HepG2 (cell line): ENCODE measurements at regions not wholly inside any gene's neighbourhood (a gene's known extent, or its start where the extent isn't known, plus 50 kb on each side); places are given as distances from the start of the nearest gene placed in this dataset.

Experiments
- ATAC-seq: fragments of 200-7000 bp; cut with Tn5 transposase; 3 replicates; pipeline ENCODE4 v1.9.1; 2020; ENCODE audit warnings: mild to moderate bottlenecking, moderate library complexity
- BruUV-seq: library from RNA; stranded (reverse); fragments of 400-500 nt; replicated peaks from 2 replicates; lab custom pipeline; 2021; lab: Mats Ljungman, UMichigan
- CTCF ChIA-PET: fragments of 300-600 bp; formaldehyde crosslinking; extraction: SDS; loops from one replicate; lab custom pipeline; 2021; ENCODE audit warnings: low total read pairs, inconsistent platforms, low intra/inter-chr PET ratio; lab: Yijun Ruan, JAX
- POLR2A ChIA-PET: fragments of 350-600 bp; sonication (Branson Sonifier 250); formaldehyde crosslinking; loops from one replicate; lab custom pipeline; 2020; ENCODE audit warnings: antibody characterized with exemption, inconsistent platforms; lab: Yijun Ruan, JAX
- DNase-seq: peaks from one replicate; pipeline ENCODE4 v3.0.0-alpha.2; 2015; ENCODE audit warnings: low spot score
- FAIRE-seq: peaks from 3 replicates; lab custom pipeline; 2011; peaks lifted over from hg19 to GRCh38; lab: Jason Lieb, UNC
- H2AFZ ChIP-seq: one replicate; pipeline ENCODE4 v1.6.1; 2011; ENCODE audit warnings: low read length, inconsistent platforms
- H3K27ac ChIP-seq: fragments of 300-600 bp; 3 replicates; pipeline ENCODE4 v1.8.0; 2011; ENCODE audit warnings: mixed run types, mild to moderate bottlenecking, mixed read lengths, low read length, inconsistent platforms; ENCODE audit not compliant: insufficient read depth; ENCODE audit errors: extremely low read length
- H3K27me3 ChIP-seq, 2 experiments: fragments of 200-600 bp in 1 of 2; 2 replicates in 1 of 2; 3 replicates in 1 of 2; pipeline versions ENCODE4 v1.6.0 to v1.8.0; 2011; ENCODE audit warnings: low read length in 2 of 2, mild to moderate bottlenecking in 2 of 2, moderate library complexity in 2 of 2, inconsistent platforms in 1 of 2; ENCODE audit not compliant: insufficient read depth in 2 of 2, control insufficient read depth in 1 of 2
- H3K36me3 ChIP-seq, 2 experiments: fragments of 200-600 bp in 1 of 2; replicated peaks in 1 of 2; 2 replicates in 1 of 2; 3 replicates in 1 of 2; pipeline versions ENCODE4 v1.5.1 to v1.8.0; 2011; ENCODE audit warnings: low read length in 2 of 2, inconsistent platforms in 1 of 2; ENCODE audit not compliant: insufficient read depth in 2 of 2, control insufficient read depth in 1 of 2
- H3K4me1 ChIP-seq: 2 replicates; pipeline ENCODE4 v1.5.1; 2012; ENCODE audit warnings: low read length, inconsistent platforms; ENCODE audit not compliant: insufficient read depth
- H3K4me2 ChIP-seq: 2 replicates; pipeline ENCODE4 v1.6.0; 2011; ENCODE audit warnings: low read depth, low read length, inconsistent platforms
- H3K4me3 ChIP-seq, 3 experiments: fragments of 200-600 bp in 1 of 3; sonication (generic), shearing (Covaris generic) in 1 of 3; replicated peaks in 1 of 3; 2 replicates each; pipeline ENCODE4 v1.5.1; 2011 to 2016; ENCODE audit warnings: low read length in 3 of 3, inconsistent platforms in 2 of 3, low read depth in 2 of 3, mild to moderate bottlenecking in 2 of 3, control low read depth in 1 of 3, mixed read lengths in 1 of 3; ENCODE audit not compliant: insufficient read depth in 1 of 3
- H3K79me2 ChIP-seq: one replicate; pipeline ENCODE4 v1.6.1; 2011; ENCODE audit warnings: low read length, inconsistent platforms; ENCODE audit not compliant: insufficient read depth
- H3K9ac ChIP-seq: 2 replicates; pipeline ENCODE4 v1.6.0; 2011; ENCODE audit warnings: mild to moderate bottlenecking, low read depth, low read length, inconsistent platforms; ENCODE audit not compliant: insufficient read depth
- H3K9me3 ChIP-seq: 2 replicates; pipeline ENCODE4 v1.5.1; 2012; ENCODE audit warnings: mild to moderate bottlenecking, low read length
- H4K20me1 ChIP-seq: 2 replicates; pipeline ENCODE4 v1.6.0; 2011; ENCODE audit warnings: inconsistent platforms, mild to moderate bottlenecking, low read length, moderate library complexity; ENCODE audit not compliant: insufficient read depth
- ASH2L ChIP-seq: fragments of 300-600, 200-600 bp; sonication (generic); IDR thresholded peaks from 2 replicates; pipeline ENCODE4 v1.7.0; 2017; ENCODE audit warnings: low read depth, mild to moderate bottlenecking, moderate library complexity, mixed read lengths, low read length; ENCODE audit not compliant: insufficient read length
- BORCS8-MEF2B ChIP-seq: sonication (generic); formaldehyde crosslinking; IDR thresholded peaks from 2 replicates; pipeline ENCODE4 v1.8.0; 2022; ENCODE audit warnings: mild to moderate bottlenecking, missing genetic modification reagents
- CBX5 ChIP-seq: sonication (generic); formaldehyde crosslinking; IDR thresholded peaks from 2 replicates; pipeline ENCODE4 v1.4.0; 2020; ENCODE audit warnings: missing genetic modification reagents, borderline replicate concordance
- KDM1A ChIP-seq: IDR thresholded peaks from 2 replicates; pipeline ENCODE4 v1.6.1; 2016; ENCODE audit warnings: missing compliant biosample characterization
- LRRFIP1 ChIP-seq: sonication (generic); formaldehyde crosslinking; conservative IDR thresholded peaks from 2 replicates; pipeline ENCODE4 v1.4.0; 2020; ENCODE audit warnings: missing genetic modification reagents
- NKX3-1 ChIP-seq: sonication (generic); formaldehyde crosslinking; IDR thresholded peaks from 2 replicates; pipeline ENCODE4 v1.5.0; 2020; ENCODE audit warnings: missing genetic modification reagents
- PAWR ChIP-seq: sonication (generic); formaldehyde crosslinking; IDR thresholded peaks from 2 replicates; pipeline ENCODE4 v1.4.0; 2020; ENCODE audit warnings: missing genetic modification reagents, mild to moderate bottlenecking, borderline replicate concordance
- POGZ ChIP-seq: sonication (generic); formaldehyde crosslinking; IDR thresholded peaks from 2 replicates; pipeline ENCODE4 v1.4.0; 2020; ENCODE audit warnings: mild to moderate bottlenecking, missing genetic modification reagents
- RBM22 ChIP-seq: fragments of 200-400 bp; formaldehyde crosslinking; optimal IDR thresholded peaks from 2 replicates; pipeline ENCODE3; 2017; ENCODE audit warnings: mild to moderate bottlenecking, low read length, moderate library complexity
- ZNF317 ChIP-seq: sonication (generic); formaldehyde crosslinking; IDR thresholded peaks from 2 replicates; pipeline ENCODE4 v1.5.0; 2020; ENCODE audit warnings: mild to moderate bottlenecking, missing genetic modification reagents
- ZNF512B ChIP-seq: sonication (generic); formaldehyde crosslinking; IDR thresholded peaks from 2 replicates; pipeline ENCODE4 v1.5.1; 2020; ENCODE audit warnings: missing genetic modification reagents, mild to moderate bottlenecking, borderline replicate concordance
- ZNF556 ChIP-seq: sonication (generic); formaldehyde crosslinking; IDR thresholded peaks from 2 replicates; pipeline ENCODE4 v1.4.0; 2020; ENCODE audit warnings: mild to moderate bottlenecking, missing genetic modification reagents, borderline replicate concordance
- ZNF7 ChIP-seq: IDR thresholded peaks from 2 replicates; pipeline ENCODE4 v1.6.1; 2016; ENCODE audit warnings: missing biosample characterization, missing genetic modification reagents
- WGBS: methylation state at CpG from one replicate; pipeline ENCODE4 v1.1.6; 2017; ENCODE audit warnings: low lambda C conversion rate; 5-methylcytosine and 5-hydroxymethylcytosine counted together
- in situ Hi-C: cut with HindIII; loops from 2 replicates; pipeline ENCODE4 v1.10.0; 2017; ENCODE audit warnings: low pct_unique_long_range_greater_than_20kb; ENCODE audit not compliant: extremely low pct_ligation_motif_present
- intact Hi-C: fragments of 100-400 bp; cut with micrococcal nuclease; formaldehyde crosslinking; loops from one replicate; pipeline ENCODE4 v1.10.0; 2022; ENCODE audit not compliant: unreplicated experiment
- TF ChIP-seq, protein P1 (sequence below): sonication (generic); formaldehyde crosslinking; IDR thresholded peaks from 2 replicates; pipeline ENCODE4 v1.5.0; 2020; ENCODE audit warnings: mild to moderate bottlenecking, missing genetic modification reagents, borderline replicate concordance
- TF ChIP-seq, protein P2 (sequence below): sonication (generic); formaldehyde crosslinking; IDR thresholded peaks from 2 replicates; pipeline ENCODE4 v1.4.0; 2020; ENCODE audit warnings: missing genetic modification reagents

DNA sequence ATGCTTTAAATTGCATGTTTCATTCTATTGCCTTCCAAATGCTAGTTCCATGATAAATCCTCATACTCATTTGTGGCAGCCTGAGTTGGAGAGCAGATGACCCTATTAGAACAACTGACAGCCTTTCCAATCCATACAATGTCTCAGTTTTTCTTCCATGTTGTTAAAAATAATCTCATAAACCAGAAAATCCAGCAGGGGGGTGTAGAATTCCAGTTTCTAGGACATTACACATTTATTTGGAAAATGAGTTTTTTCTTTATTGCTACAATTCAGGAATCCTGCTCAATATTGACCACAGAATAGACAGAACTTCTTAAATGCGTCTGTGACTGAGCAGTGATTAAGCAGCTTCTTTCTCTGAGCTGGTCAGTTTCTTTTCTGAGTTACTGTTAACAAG is 174.2 kb upstream of the ATP10A start (continued):
- no peak for TF ChIP-seq ZNF512B (CRISPR knock-in tag)
- TF ChIP-seq BORCS8-MEF2B (CRISPR knock-in tag) = no peak
- TF ChIP-seq RBM22 = no peak
- TF ChIP-seq ZNF556 (CRISPR knock-in tag) = no peak

GRCh38 chr15:26033493-26033892 is 170.4 kb upstream of the ATP10A start:
- no peak overlapping the region for H2AFZ ChIP-seq
- H3K27me3 ChIP-seq = 0 out of 5 replicates have a peak, but pooled peaks cover 0 to 1% of the 10 kb centered on the region in 2 experiments
- H3K9ac ChIP-seq = no peak overlapping the region
- H3K27ac ChIP-seq = no peak overlapping the region
- DNase-seq = no peak
- H3K4me3 ChIP-seq = no peak overlapping the region
- no TSS peak for BruUV-seq
- FAIRE-seq = no peak
- CTCF ChIA-PET = no interaction called here
- H4K20me1 ChIP-seq = no peaks in the 10 kb centered on the region
- no peaks in the 10 kb centered on the region for H3K36me3 ChIP-seq
- in situ Hi-C loops = no loop called here
- POLR2A ChIA-PET = no interaction called here
- no peak overlapping the region for H3K4me2 ChIP-seq
- H3K79me2 ChIP-seq = no peaks in the 10 kb centered on the region
- intact Hi-C loops = no loop called here
- H3K4me1 ChIP-seq = no peaks in the 10 kb centered on the region
- WGBS = 0% methylated on average over 2 of the region's 2 CpGs
- no peaks in the 10 kb centered on the region for H3K9me3 ChIP-seq
- no peak for ATAC-seq
- TF ChIP-seq, protein P1, sequence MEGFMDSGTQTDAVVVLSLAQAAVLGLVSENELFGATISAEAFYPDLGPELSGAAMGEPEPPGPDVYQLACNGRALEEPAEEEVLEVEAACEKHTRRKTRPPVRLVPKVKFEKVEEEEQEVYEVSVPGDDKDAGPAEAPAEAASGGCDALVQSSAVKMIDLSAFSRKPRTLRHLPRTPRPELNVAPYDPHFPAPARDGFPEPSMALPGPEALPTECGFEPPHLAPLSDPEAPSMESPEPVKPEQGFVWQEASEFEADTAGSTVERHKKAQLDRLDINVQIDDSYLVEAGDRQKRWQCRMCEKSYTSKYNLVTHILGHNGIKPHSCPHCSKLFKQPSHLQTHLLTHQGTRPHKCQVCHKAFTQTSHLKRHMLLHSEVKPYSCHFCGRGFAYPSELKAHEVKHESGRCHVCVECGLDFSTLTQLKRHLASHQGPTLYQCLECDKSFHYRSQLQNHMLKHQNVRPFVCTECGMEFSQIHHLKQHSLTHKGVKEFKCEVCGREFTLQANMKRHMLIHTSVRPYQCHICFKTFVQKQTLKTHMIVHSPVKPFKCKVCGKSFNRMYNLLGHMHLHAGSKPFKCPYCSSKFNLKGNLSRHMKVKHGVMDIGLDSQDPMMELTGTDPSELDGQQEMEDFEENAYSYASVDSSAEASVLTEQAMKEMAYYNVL (CRISPR knock-in tag) = no peak
- TF ChIP-seq PAWR (CRISPR knock-in tag) (no peak), ASH2L (no peak), ZNF7 (CRISPR knock-in tag) (no peak), NKX3-1 (CRISPR knock-in tag) (no peak), POGZ (CRISPR knock-in tag) (no peak), LRRFIP1 (CRISPR knock-in tag) (no peak), CBX5 (no peak), KDM1A (CRISPR knock-in tag) (no peak), ZNF317 (no peak)
- TF ChIP-seq, protein P2, sequence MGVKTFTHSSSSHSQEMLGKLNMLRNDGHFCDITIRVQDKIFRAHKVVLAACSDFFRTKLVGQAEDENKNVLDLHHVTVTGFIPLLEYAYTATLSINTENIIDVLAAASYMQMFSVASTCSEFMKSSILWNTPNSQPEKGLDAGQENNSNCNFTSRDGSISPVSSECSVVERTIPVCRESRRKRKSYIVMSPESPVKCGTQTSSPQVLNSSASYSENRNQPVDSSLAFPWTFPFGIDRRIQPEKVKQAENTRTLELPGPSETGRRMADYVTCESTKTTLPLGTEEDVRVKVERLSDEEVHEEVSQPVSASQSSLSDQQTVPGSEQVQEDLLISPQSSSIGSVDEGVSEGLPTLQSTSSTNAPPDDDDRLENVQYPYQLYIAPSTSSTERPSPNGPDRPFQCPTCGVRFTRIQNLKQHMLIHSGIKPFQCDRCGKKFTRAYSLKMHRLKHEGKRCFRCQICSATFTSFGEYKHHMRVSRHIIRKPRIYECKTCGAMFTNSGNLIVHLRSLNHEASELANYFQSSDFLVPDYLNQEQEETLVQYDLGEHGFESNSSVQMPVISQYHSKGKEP (CRISPR knock-in tag) = no peak
